Activated CD4-positive, alpha-beta T cell treated with anti-CD3 and anti-CD28 coated beads, Interleukin-2, amount 50 U/mL, for 1 hour (primary cell): ENCODE measurements at regions not wholly inside any gene's neighbourhood (a gene's known extent, or its start where the extent isn't known, plus 50 kb on each side); places are given as distances from the start of the nearest gene placed in this dataset.

Experiments used
- DNase-seq: peaks from one replicate; pipeline ENCODE4 v3.0.0-alpha.2; 2020

DNA sequence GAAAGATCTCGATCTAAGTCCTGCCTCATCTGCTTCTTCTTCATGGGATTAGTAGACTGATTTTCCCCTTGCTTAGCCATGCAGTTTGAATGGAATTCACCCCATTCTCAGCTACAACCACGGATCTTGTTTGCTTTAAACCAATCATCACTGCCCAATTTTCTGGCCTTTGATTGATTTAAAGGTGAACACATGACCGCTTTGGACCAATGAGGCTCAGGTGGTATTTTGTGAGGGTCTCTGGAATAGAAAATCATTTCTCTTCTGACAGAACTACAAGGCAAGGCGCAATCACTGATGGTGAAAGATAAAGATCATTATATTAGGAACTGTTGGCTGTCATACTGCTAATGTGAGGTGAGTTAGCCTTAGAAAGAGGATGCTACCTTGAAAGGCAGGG is 213.0 kb upstream of the PLEKHG7 start:
- DNase-seq = no peak

DNA sequence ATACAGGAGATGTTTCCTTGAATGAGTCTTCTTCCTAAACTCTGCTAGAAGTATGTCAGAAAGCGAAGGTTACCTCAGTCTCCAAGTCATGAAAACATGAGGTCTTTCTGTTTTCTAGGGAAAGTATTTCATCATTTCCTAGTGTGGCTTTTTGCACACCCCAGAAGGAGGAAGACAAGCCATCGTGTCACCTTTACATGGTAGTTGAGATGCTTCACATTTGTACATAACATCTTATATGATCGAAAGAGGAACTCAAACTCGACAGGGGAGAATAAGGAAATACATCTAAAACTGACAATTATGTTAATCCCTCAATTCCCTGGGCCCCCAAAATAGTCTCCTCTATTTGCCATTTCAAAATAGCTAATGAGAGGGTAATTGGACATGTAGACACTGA is 214.1 kb upstream of the PLEKHG7 start:
- no peak for DNase-seq

DNA sequence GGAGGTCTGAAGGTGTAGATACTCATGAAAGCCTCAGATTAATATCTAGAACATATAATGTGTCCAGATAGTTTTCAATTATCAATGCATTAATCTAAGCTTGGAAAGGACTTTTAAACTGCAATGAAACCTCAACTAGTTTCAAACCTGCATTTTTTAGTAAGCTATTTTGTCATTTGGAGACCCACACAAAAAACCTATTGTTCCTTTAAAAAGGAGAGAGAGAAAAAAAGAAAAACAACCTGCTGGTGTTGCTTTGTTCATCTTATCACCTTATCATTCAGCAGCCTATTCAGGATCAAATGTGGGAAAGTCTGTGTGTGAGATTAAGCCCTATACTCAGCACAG is 215.7 kb upstream of the PLEKHG7 start:
- no peak for DNase-seq

DNA sequence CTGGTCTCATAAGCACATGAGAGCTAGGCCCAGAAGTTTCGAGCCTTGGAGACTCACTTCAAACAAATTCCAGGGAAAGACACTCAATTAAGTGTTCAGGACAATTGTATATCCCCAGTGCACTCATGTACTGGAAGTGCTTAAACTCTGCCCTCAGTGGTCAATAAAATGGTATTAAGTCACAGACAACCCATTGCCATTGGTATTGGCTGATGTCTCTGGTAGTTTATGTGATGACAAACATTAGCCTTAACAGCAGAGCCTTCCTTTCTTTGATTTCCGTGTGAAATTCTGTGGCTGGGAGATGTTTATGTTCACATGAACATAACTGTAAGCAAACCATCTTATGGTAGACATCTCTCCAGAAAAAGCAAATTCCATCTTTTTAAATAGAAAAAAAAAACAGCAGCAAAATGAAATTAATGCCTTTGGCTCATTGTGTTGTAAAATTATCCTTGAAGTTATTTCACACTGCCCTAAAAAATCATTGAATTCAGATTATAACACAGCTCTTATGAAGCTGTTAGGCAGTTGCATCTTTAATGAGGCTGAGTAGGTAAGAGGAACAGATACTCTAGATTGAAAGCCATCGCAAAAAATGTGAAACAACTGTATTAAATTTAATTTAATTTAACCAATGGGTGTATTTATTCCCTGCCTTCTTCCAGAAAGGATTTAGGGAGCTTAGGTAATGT is 216.2 kb upstream of the PLEKHG7 start:
- no peak for DNase-seq

DNA sequence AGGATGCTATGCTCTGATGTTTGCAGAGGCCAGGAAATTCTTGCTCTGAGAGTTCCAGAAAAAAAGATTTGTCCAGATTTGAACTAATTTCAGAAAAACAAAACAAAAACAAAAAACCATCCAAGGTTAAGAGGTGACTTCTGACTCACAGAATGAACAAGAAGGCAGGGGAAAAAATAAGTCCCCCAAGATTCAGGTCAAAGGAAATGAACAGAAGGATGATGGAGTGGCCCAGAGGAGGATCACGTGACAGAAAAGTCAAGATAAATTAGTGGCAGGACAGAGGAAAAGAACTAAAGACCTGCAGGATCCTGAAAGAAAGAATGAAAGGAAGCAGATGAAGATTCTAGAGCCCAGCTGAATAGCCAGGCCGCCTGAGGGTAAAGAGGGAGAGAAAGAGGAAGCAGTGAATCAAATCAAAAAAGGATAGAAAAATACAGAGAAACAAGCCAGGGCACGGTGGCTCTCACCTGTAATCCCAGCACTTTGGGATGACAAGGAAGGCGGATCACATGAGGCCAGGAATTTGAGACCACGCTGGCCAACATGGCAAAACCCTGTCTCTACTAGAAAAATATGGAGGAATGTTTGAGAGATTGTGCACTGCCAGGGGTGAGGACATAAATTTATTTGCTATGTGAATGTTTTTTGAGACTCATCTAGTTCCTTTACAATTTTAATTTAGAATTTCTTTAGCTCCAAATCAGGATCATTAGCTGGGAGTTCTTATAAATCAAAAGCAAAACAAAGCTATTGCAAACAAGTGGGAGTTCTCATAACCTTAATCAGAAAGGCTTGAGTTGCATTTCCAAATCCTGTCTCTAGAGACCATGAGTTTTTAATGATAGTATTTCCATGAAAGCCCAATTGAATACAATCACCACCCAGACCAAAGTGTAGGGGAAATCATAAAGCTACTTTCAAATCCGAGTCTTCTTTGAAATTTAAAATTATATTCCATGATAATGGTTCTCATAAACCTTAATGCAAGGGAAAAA is 217.1 kb upstream of the PLEKHG7 start:
- DNase-seq = no peak

DNA sequence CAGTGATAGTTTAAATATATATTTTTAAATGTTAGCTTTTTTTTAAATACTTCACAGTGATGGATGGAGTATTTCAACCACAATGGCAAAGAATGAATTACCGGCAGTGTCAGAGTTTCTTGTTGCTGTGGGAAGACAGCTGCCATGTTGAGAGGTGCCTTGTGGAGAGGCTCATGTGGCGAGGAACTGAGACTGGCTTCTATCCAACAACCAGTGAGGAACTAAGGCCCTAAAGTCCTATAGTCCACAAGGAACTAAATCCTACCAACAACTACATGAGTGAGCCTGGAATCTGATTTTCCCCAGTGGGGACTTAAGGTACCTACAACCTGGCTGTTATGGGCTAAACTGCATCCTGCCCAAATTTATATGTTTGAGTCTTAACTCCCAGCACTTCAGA is 220.2 kb upstream of the PLEKHG7 start:
- no peak for DNase-seq

DNA sequence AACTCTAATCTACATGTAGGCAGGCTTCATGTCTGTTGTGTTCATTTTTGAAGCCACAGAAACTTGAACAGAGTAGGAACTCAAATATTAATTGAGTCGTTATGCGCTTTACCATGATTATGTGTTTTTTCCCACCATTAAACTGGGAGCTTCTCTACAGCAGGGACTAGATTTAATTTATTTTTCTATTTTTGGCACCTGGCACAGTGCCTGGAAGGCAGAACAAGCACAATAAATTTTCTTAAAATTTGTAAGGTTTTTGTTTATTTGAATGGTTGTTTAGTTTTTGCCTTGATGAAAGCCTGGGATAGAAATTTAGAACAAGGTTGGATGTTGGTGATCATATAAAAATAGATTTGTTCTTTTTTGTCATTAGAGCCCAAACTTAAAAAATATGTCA is 221.7 kb upstream of the PLEKHG7 start:
- DNase-seq = no peak

DNA sequence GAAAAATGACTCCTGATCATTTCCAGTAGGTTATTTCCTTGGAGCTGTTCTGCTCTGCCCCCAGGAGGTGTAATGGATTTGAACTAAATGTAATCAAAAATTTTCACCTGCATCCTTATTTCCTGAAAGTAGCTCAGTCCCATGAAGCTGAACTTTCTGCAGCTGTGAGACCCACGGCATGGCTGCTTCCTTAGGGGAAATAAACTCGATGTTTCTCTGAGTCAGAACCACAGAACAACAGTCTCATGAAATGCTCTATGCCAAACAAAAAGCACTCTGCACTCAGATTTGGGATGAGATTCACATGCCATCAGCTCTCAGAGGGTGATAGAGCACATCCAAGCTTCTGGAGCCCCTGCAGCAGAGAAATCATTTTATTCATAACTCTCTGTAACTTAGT is 224.1 kb upstream of the PLEKHG7 start:
- no peak for DNase-seq

DNA sequence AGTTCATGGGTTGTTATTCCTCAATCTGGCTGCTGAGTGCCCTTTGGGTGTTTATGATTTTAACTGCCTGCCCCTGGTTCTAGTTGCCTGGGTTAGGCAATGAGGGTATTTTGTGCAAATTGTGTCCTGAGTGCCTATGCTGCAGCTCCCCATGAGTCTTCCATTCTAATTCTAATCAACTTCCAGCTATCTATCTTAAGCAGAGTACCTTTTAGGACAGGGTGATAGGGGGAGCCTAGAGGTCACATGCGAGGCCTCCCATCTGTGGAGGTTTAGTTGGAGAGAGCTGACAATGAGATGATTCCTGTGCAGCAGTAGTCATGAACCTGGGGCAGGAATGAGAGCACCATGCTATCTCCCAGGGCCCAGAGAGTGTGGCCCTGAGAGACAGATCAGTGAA is 225.9 kb upstream of the PLEKHG7 start:
- no peak for DNase-seq

DNA sequence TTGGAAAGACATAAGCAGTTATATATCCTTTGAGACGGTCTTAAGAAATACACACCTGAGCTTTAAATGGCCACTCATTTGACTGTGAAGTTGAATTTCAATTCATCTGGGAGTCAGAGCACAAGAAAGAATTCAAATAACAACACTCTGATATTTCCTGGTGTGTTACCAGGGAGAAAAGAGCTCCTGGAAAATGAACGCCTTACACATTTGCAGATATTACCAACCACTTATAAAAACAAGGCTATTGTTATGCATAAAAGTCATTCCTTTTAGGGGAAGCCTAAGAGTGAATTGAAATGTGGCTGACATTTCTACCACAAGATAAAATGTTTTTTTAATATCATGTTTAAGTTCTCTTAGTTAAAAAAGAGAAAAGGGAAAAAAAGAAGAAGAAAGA is 229.2 kb upstream of the PLEKHG7 start:
- no peak for DNase-seq

DNA sequence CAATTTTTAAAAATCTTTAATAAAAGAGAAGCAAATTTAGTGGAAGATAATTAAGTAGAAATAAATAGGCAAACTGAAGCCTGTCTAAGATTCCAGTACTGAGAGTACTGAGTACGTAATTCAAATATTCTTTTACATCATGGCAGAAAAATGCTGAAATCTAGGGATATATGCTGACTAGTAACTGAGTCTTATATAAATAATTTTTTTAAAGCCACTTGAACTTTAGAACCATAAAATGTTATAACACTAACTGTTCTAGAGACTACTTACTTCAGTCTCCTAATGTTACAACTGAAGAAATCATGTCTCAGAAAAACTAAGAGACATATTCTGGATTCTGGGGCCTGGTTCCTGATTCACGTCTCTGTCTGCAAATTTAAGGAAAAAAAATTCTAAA is 230.6 kb upstream of the PLEKHG7 start:
- no peak for DNase-seq

DNA sequence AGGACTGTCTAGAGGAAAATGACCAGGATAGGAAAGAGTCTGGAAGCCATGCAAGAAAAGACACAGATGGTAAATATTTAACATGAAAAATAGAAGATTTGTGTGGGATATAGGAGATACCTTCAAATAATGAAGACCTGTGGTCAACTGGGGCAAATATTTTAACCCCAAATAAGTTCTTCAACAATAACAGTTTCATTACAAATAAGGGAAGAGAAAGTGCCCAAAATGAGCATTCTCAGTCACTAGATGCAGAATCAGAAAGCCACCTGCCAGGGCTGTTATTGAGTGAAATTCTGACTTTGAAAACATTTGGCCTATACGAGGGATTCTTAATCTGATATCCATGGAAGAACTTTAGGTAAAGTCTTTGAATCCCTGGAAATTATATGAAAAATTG is 231.2 kb upstream of the PLEKHG7 start:
- no peak for DNase-seq

DNA sequence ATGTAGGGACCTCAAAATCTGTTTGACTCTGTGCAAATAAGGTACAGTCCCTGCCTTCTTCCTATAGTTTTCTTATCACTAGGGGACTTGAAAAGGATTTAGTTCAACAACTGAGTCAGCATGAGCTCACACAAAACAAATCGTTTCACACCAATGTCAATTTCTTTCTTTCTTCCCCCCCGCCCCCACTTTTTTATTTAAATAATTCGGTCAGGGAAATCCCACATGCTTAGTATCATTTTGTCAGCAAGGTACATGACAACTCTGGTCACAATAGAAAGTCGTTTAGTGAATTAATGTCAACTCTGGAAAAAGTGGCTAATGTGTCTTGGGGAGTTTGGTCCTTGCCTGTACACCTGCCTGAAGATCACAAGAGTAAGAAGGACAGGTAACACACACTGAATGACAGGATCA is 232.2 kb upstream of the PLEKHG7 start:
- DNase-seq = no peak

DNA sequence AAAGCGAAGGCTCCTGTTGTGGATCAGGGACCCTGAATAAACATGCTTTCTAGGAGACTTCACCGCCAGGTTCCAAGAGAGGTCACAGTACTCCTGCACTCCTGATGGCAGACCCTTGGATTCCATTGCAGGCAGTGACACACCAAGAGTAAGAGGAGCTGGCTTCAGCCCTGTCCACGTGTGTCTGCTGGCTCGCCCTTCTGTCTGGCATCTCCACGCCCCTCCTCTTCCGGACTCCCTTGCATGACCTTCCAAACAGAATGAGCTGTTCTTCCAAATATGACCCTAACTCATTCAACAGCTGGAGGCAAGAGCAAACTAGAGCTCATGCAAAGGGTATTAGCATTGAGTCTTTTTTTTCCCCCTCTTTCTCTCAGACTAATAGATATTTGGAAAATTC is 233.0 kb upstream of the PLEKHG7 start:
- DNase-seq = no peak

DNA sequence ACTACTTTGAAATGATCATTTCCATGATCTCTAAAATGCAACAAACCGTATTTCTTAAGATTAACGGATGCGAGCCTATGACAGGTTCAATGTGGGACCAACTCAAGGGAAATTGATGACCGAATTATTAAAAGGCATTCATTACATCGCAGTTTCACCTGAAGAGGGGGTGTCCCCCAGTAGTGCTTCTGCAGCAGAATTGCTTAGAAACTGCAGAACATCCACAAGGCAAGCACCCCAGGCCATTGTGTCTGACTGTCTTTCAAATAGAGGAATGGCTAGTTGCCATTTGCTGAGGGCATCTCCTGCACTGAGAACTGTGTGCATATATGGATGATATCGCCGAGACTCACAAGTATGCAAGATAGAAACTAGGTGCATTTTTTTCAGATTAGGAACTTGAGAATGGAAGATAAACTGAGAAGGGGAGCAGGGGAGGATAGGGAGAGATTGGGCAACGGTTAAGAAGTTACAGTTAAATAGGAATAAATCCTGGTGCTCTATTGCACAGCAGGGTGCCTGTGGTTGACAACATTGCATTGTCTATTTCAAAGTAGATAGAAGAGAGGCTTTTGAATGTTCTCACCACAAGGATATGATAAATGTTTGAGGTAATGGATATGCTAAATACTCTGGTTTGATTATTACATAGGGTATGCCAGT is 234.3 kb upstream of the PLEKHG7 start:
- no peak for DNase-seq

DNA sequence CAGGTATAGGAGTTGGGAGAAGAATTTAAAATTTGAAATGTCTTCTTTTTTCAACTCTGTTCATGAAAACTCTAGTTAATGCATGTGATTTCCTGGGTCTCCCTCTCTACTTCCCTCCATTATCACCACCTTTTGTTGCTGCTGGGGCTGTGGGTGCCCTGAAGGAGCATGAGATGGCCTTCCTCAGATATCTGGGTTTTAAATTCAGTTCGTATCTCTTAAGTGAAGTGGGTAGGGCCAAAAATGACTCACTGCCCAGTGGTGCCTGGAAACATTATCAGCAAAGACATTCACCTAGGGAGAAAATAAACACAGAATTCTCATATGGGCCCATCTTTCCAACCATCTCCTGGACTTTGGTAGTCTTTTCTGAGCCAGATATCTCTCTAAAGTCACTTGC is 234.9 kb upstream of the PLEKHG7 start:
- no peak for DNase-seq

DNA sequence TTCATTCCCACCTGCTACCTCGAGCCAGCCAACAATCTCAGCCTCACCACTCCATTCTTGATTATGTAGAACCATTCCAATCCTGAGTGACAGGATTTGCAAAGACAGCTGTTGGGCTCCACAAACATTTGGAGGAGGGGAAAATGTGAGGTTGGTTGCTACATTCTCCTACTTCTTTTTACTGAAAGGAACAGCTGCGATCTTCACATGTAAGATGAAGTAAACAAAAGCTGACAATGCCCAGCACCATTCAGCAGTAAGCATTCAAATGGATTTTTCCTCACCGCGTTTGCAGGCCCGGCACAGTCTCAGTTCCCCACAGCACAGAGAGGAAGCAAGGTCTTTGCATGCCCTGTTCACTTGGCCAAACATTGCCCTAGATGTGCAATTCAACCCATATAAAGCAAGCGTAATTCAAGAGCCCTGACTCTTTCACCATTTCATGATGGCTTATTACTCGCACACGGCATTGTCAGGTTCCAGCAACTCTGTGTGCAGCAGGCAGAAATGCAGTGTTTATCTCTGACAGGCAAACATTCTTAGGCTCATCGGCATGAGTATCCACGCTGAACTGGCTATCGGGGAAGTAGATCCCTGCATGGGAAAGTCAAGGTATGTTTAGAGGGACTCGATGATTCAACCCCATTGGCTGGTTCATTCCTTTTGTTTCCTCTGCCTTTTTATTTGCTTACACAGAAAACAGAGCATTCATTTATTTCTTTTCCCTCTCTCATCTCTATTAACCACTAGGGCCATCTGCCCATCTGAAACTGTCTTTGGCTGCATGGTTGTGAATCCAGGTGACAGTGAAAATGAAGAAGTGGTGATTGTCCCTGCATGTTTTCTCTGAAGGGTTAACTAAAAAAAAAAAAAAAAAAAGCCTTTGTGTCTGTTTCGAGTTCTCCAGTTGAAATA is 236.1 kb upstream of the PLEKHG7 start:
- DNase-seq = no peak

DNA sequence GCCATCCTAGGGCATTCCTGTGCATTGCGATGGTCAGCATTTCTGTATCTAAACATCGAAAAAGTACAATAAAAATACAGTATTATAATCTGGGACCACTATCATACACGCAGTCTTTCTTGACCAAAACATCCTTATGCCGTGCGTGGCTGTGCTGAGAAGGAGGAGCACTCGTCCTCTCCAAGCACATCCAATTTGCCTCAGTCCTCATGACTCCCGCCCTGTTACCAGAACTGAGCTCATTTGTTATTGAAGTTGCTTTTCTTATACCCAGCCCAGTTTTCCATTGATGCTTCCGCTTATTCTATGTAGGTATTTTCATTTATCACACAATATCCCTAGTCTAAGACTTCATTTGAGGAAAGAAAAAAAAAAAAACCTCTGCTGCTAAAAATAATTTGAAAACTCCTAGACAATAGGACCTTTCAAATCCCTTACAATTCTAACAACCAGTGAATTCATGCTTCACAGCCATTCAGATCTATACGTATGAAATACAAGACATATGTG is 236.9 kb upstream of the PLEKHG7 start:
- no peak for DNase-seq

DNA sequence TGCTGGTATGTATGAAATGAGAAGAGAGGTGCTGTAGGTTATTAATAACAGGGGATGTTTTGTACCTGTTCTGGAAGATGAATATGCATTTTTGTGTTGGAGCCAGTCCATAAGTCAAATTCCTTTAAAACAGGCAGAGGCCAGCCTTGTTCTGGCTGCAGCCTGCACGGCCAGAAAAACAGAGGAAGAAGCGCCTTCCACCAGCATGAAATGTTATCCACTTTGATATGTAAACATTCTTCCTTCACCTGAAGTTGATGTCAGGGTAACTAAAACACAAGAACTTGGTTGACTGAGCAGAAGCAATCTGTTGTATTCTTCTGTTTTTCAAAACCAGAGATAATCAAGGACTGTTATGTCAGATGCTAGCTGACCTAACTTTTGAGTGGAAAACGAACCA is 237.9 kb upstream of the PLEKHG7 start:
- no peak for DNase-seq

DNA sequence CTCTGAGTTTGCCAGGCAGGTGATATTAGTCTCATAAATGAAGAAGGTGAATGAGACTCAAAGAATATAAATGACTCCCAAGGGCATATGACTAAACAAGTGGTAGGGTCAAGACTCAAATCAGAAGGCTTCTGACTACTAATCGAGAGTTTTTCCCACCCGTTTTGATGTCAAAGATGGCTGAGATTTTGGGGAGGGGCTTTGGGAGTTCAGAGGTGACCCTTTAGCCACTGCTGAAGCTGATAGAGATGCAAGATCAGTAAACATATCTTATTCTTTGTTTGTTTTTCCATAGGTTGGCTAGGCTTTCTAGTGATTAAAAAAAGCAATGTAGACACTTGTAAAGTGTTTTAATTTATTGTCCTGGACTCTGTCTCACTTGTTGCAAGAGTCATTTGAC is 239.6 kb upstream of the PLEKHG7 start:
- no peak for DNase-seq

DNA sequence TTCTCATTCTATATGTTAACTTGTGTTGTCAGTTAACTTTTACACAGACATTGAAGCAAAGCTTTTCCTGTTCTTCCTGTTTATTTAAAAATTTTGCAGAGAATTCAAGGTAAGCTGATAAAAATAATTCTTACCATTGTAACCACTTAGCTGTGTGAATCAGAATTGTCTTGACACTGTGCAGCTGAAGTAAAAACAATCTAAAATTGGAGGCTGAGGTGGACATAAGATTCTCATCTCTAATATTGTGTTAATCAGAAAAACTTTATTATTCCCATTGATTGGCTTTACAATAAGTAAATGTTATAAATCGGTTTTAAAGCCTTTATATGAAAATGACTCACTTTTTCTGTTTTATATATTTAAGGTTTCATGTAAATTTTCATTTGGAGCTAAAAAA is 240.3 kb upstream of the PLEKHG7 start:
- no peak for DNase-seq

DNA sequence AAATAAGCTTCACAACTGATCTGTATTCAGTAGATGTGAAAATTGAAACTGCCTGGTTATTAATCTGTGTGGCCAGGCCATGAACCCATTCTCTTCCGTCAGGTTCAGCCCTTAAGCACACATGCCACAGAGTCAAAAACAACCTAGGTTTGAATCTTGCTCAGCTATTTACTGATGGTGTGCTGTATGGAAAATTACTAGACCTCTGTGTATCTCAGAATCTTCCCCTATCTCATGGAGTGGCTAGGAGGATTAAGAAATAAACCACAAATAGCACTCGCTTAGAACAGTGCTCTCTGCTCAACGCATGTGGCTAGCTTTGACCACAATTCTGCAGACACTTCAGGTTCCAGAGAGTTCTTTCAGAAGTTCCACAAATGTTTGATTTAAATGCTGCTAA is 240.7 kb upstream of the PLEKHG7 start:
- DNase-seq = no peak

DNA sequence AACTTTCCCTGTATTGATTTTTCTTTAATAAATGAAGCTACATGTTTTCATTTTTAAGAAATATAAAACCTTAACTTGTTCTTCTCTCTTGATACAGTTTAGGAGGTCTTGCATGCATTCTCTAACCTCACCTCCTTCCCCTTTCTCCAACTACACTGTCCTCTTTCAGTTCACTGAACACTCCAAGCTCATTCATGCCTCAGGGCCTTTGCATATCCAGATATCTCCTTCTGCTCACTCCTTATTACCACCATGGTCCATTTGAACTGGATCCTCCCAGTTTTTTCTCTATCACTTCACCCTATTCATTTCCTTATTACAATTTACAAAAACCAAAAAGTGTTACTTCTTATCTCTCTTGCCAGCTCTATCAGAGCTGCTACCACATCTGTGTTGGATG is 242.9 kb upstream of the PLEKHG7 start:
- DNase-seq = no peak
